AG04450 (cell line): ENCODE measurements at regions not wholly inside any gene's neighbourhood (a gene's known extent, or its start where the extent isn't known, plus 50 kb on each side); places are given as distances from the start of the nearest gene placed in this dataset.

Experiments
- CTCF ChIA-PET: fragments of 300-600, 350-600 bp; formaldehyde crosslinking; extraction: SDS; loops from one replicate; lab custom pipeline; 2022; ENCODE audit warnings: antibody characterized with exemption, inconsistent platforms; lab: Charles Lee
- POLR2A ChIA-PET: fragments of 350-600 bp; formaldehyde crosslinking; extraction: SDS; loops from one replicate; lab custom pipeline; 2021; ENCODE audit warnings: antibody characterized with exemption, inconsistent platforms; lab: Yijun Ruan, JAX
- DNase-seq: peaks from one replicate; pipeline ENCODE4 v3.0.0-alpha.2; 2011; ENCODE audit warnings: low read depth, low spot score
- H3K27ac ChIP-seq: one replicate; pipeline ENCODE4 v1.5.1; 2012; ENCODE audit warnings: low read depth, low read length, control low read depth
- H3K27me3 ChIP-seq: one replicate; pipeline ENCODE4 v1.6.0; 2012; ENCODE audit warnings: low read length; ENCODE audit not compliant: control insufficient read depth, insufficient read depth
- H3K4me3 ChIP-seq: 2 replicates; pipeline ENCODE4 v1.5.1; 2011; ENCODE audit warnings: mild to moderate bottlenecking, low read depth, low read length, control low read depth
- H3K9me3 ChIP-seq: 2 replicates; pipeline ENCODE4 v1.5.1; 2012; ENCODE audit warnings: low read length; ENCODE audit not compliant: control insufficient read depth, insufficient read depth
- CTCF ChIP-seq: IDR thresholded peaks from 2 replicates; pipeline ENCODE4 v1.5.1; 2011; ENCODE audit warnings: low read depth, low read length, control low read depth, inconsistent platforms

- no peak overlapping the region for H3K27ac ChIP-seq
- TF ChIP-seq CTCF: no peak
- H3K9me3 ChIP-seq: no peaks in the 10 kb centered on the region
- ChIA-PET CTCF (interaction anchor here (2.8 kb wide), 1 partner anchor 10 kb away, joined by 12 read pairs; no protein-coding TSS in a partner anchor), POLR2A (interaction anchor here (1.0 kb wide), 1 partner anchor 20 kb away, joined by 3 read pairs; no protein-coding TSS in a partner anchor)
- H3K27me3 ChIP-seq: no peaks in the 10 kb centered on the region
- DNase-seq: no peak
- H3K4me3 ChIP-seq: no peak overlapping the region
These were observed 178.6 kb upstream of the EEA1 start for GRCh38 chr12:93107514-93108312.

GRCh38 chr12:93108985-93109384, 179.9 kb upstream of the EEA1 start:
- ChIA-PET CTCF (interaction anchor here (1.4 to 2.5 kb wide), 2 partner anchors 11 to 122 kb away, joined by 4 to 11 read pairs; no protein-coding TSS in a partner anchor), POLR2A (no interaction called here)
- TF ChIP-seq CTCF: no peak
- Histone ChIP-seq H3K4me3 (no peak overlapping the region), H3K9me3 (no peaks in the 10 kb centered on the region), H3K27ac (no peak overlapping the region), H3K27me3 (no peaks in the 10 kb centered on the region)
- no peak for DNase-seq

GRCh38 chr12:93109551-93110203, 180.6 kb upstream of the EEA1 start:
- ChIA-PET POLR2A (no interaction called here), CTCF (interaction anchor here (1.4 to 2.5 kb wide), 2 partner anchors 11 to 122 kb away, joined by 4 to 11 read pairs; no protein-coding TSS in a partner anchor)
- Histone ChIP-seq H3K27me3 (no peaks in the 10 kb centered on the region), H3K9me3 (no peaks in the 10 kb centered on the region), H3K27ac (no peak overlapping the region), H3K4me3 (no peak overlapping the region)
- no peak for TF ChIP-seq CTCF
- DNase-seq: no peak

GRCh38 chr12:93111773-93112172, 182.7 kb upstream of the EEA1 start:
- DNase-seq: no peak
- Histone ChIP-seq H3K9me3 (no peaks in the 10 kb centered on the region), H3K27ac (no peak overlapping the region), H3K4me3 (no peak overlapping the region), H3K27me3 (no peaks in the 10 kb centered on the region)
- CTCF ChIA-PET: no interaction called here
- POLR2A ChIA-PET: no interaction called here
- TF ChIP-seq CTCF: no peak
